ENCODE measurements at regions not wholly inside any gene's neighbourhood (a gene's known extent, or its start where the extent isn't known, plus 50 kb on each side); places are given as distances from the start of the nearest gene placed in this dataset.
"Not testable (repeated sequence)": the region's sequence is repeated elsewhere in the genome, so short reads cannot be mapped to it uniquely, and the experiment has no call there.

DNA sequence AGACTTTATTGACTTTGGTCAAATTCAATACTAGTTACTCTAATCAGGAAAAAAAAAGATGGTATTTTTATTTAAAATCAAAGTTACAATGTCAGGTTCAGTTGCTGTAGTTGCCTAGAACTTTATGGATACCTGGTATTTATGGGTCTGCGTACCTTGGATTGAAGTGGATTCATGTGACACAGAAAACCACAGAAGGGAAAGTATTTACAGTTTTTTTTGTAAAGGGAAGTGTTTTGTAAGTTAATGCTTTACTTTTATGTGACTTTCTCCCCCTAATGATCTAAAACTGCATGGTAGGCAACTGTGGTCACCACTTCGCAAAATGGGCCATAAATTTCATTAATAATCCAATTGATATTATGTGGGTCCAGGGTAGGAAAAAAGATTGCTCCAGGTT lies 65.2 kb upstream of the ADA2 start:
- no peaks in the 10 kb centered on the region for H3K9me3 Mint-ChIP-seq
- H3T11ph ChIP-seq (ENCODE audit: low read length): no peak overlapping the region

GRCh38 chr22:17283865-17284264 lies 64.6 kb upstream of the ADA2 start:
- H3T11ph ChIP-seq (ENCODE audit: low read length); H3K4ac ChIP-seq (ENCODE audit: low read depth, low read length); H2BK20ac ChIP-seq (ENCODE audit: low read depth, low read length, poor library complexity, severe bottlenecking); H3K4me2 ChIP-seq (ENCODE audit: insufficient read depth, insufficient read length, low read length); H2BK15ac ChIP-seq (ENCODE audit: low read depth, low read length); H3K23me2 ChIP-seq (ENCODE audit: insufficient read length, low read depth, low read length, poor library complexity, severe bottlenecking); H3K27ac Mint-ChIP-seq; H3K36me3 Mint-ChIP-seq (ENCODE audit: insufficient read depth in 1 of 3, low read depth in 3 of 3); H4K91ac ChIP-seq (ENCODE audit: insufficient read length, low read depth, low read length); H3K14ac ChIP-seq (ENCODE audit: insufficient read depth, low read length); H3K9me3 ChIP-seq (ENCODE audit: control insufficient read depth, low read depth, low read length); H4K20me1 ChIP-seq (ENCODE audit: control insufficient read depth, insufficient read depth, insufficient read length); H3K79me1 ChIP-seq (ENCODE audit: insufficient read depth, low read depth, low read length, poor library complexity, severe bottlenecking); H3K9me3 Mint-ChIP-seq; H3K9ac ChIP-seq (ENCODE audit: extremely low read depth, insufficient read length, low read length); H3K56ac ChIP-seq (ENCODE audit: insufficient read length, low read depth, low read length); H3K27me3 ChIP-seq (ENCODE audit: insufficient read depth, low read length); H3K18ac ChIP-seq (ENCODE audit: insufficient read length, low read depth, low read length); H2AK5ac ChIP-seq (ENCODE audit: insufficient read length, low read length); H3K79me2 ChIP-seq (ENCODE audit: insufficient read depth, low read length); H3K27ac ChIP-seq (ENCODE audit: insufficient read length, low read depth, low read length); H2BK12ac ChIP-seq (ENCODE audit: insufficient read length, low read depth, low read length); H3K4me1 ChIP-seq (ENCODE audit: insufficient read depth, low read length); H2BK120ac ChIP-seq (ENCODE audit: low read depth, low read length, poor library complexity, severe bottlenecking); H2BK5ac ChIP-seq (ENCODE audit: insufficient read length, low read length); H3K27me3 Mint-ChIP-seq (ENCODE audit: low read depth); H2AFZ ChIP-seq (ENCODE audit: low read length); H4K8ac ChIP-seq (replicated peaks; ENCODE audit: insufficient read length, low read depth, low read length); H4K5ac ChIP-seq (ENCODE audit: insufficient read length, low read depth, low read length); H3K23ac ChIP-seq (ENCODE audit: insufficient read length, low read depth, low read length); DNase-seq; H3K4me3 Mint-ChIP-seq: not testable (repeated sequence)
- peaks cover 7 to 29% of the 10 kb centered on the region in 2 experiments for H3K4me1 Mint-ChIP-seq
- WGBS (ENCODE audit: extremely low coverage, insufficient read length, low lambda C conversion rate): no CpG with 5 or more reads among the region's 10 CpGs

More for the DNA sequence above, 65.2 kb upstream of the ADA2 start:
- peaks cover 7 to 27% of the 10 kb centered on the region in 2 experiments for H3K4me1 Mint-ChIP-seq
- Histone ChIP-seq H2BK120ac (ENCODE audit: low read depth, low read length, poor library complexity, severe bottlenecking) (no peak overlapping the region), H3K4me2 (ENCODE audit: insufficient read depth, insufficient read length, low read length) (no peak overlapping the region), H4K8ac (replicated peaks; ENCODE audit: insufficient read length, low read depth, low read length) (no peak overlapping the region), H4K91ac (ENCODE audit: insufficient read length, low read depth, low read length) (no peak overlapping the region), H4K20me1 (ENCODE audit: control insufficient read depth, insufficient read depth, insufficient read length) (no peaks in the 10 kb centered on the region), H2BK12ac (ENCODE audit: insufficient read length, low read depth, low read length) (no peak overlapping the region), H3K27ac (ENCODE audit: insufficient read length, low read depth, low read length) (no peak overlapping the region), H3K56ac (ENCODE audit: insufficient read length, low read depth, low read length) (no peak overlapping the region), H3K9ac (ENCODE audit: extremely low read depth, insufficient read length, low read length) (no peak overlapping the region), H3K4me1 (ENCODE audit: insufficient read depth, low read length) (no peaks in the 10 kb centered on the region; the same call in 1 of the 2 replicates), H2BK20ac (ENCODE audit: low read depth, low read length, poor library complexity, severe bottlenecking) (no peak overlapping the region), H3K23me2 (ENCODE audit: insufficient read length, low read depth, low read length, poor library complexity, severe bottlenecking) (no peaks in the 10 kb centered on the region), H2BK5ac (ENCODE audit: insufficient read length, low read length) (no peak overlapping the region), H3K27me3 (ENCODE audit: insufficient read depth, low read length) (no peaks in the 10 kb centered on the region; the same call in 1 of the 2 replicates), H3K4ac (ENCODE audit: low read depth, low read length) (no peak overlapping the region), H2AFZ (ENCODE audit: low read length) (no peak overlapping the region), H3K79me2 (ENCODE audit: insufficient read depth, low read length) (0 out of 2 replicates have a peak, but pooled peaks cover 2% of the 10 kb centered on the region), H3K23ac (ENCODE audit: insufficient read length, low read depth, low read length) (no peak overlapping the region), H2AK5ac (ENCODE audit: insufficient read length, low read length) (no peak overlapping the region), H3K14ac (ENCODE audit: insufficient read depth, low read length) (no peak overlapping the region), H4K5ac (ENCODE audit: insufficient read length, low read depth, low read length) (no peak overlapping the region), H3K79me1 (ENCODE audit: insufficient read depth, low read depth, low read length, poor library complexity, severe bottlenecking) (no peaks in the 10 kb centered on the region), H3K18ac (ENCODE audit: insufficient read length, low read depth, low read length) (no peak overlapping the region), H2BK15ac (ENCODE audit: low read depth, low read length) (no peak overlapping the region), H3K9me3 (ENCODE audit: control insufficient read depth, low read depth, low read length) (no peaks in the 10 kb centered on the region)
- H3K4me3 Mint-ChIP-seq: no peak overlapping the region
- no CpG with 5 or more reads among the region's 2 CpGs for WGBS (ENCODE audit: extremely low coverage, insufficient read length, low lambda C conversion rate)
- DNase-seq: no peak
- TF ChIP-seq CTCF (conservative IDR thresholded peaks at IDR 0.05): no peak
- no peak overlapping the region for H3K27ac Mint-ChIP-seq
- no peaks in the 10 kb centered on the region for H3K36me3 Mint-ChIP-seq (ENCODE audit: insufficient read depth in 1 of 3, low read depth in 3 of 3)
- H3K27me3 Mint-ChIP-seq (ENCODE audit: low read depth): peaks cover 2% of the 10 kb centered on the region; the same call in 1 of the 2 replicates
